AG04449 (cell line): ENCODE measurements at regions not wholly inside any gene's neighbourhood (a gene's known extent, or its start where the extent isn't known, plus 50 kb on each side); places are given as distances from the start of the nearest gene placed in this dataset.

Experiments
- CTCF ChIA-PET: fragments of 350-600 bp; formaldehyde crosslinking; extraction: SDS; loops from one replicate; lab custom pipeline; 2021; ENCODE audit warnings: antibody characterized with exemption; lab: Yijun Ruan, JAX
- POLR2A ChIA-PET: fragments of 400-600, 350-600 bp; formaldehyde crosslinking; extraction: SDS; loops from one replicate; lab custom pipeline; 2020; ENCODE audit warnings: antibody characterized with exemption, inconsistent platforms; lab: Yijun Ruan, JAX
- DNase-seq: peaks from one replicate; pipeline ENCODE4 v3.0.0-alpha.2; 2010; ENCODE audit warnings: low read depth, low spot score
- H3K4me3 ChIP-seq: 2 replicates; pipeline ENCODE4 v1.5.1; 2011; ENCODE audit warnings: low read depth, mild to moderate bottlenecking, control low read depth, low read length
- TF ChIP-seq, protein P1 (sequence below): IDR thresholded peaks from one replicate; pipeline ENCODE4 v1.5.1; 2011; ENCODE audit warnings: mild to moderate bottlenecking, moderate library complexity, low read length, control low read depth, inconsistent platforms; ENCODE audit not compliant: insufficient read depth; ENCODE audit errors: missing control alignments

DNA sequence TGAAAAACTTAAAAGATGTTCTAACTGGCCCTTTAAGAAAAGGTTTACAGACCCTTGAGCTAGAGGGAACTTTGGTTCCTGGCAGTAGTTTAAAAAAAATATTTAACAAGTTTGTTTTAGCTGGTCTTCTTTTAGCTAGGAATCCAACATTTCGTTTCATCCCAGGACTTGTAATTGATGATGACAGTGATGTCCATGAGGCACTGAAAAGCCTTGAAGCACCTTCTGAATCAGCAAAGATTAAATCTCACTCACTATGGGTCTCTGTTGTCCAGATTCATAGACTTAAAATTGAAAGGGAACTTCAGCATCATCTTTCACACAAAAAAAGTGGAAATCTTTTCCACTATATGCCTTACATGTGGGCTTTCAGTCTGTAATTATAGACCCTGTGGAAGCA, 102.9 kb upstream of the ETAA1 start:
- CTCF ChIA-PET, result no interaction called here
- TF ChIP-seq, protein P1, sequence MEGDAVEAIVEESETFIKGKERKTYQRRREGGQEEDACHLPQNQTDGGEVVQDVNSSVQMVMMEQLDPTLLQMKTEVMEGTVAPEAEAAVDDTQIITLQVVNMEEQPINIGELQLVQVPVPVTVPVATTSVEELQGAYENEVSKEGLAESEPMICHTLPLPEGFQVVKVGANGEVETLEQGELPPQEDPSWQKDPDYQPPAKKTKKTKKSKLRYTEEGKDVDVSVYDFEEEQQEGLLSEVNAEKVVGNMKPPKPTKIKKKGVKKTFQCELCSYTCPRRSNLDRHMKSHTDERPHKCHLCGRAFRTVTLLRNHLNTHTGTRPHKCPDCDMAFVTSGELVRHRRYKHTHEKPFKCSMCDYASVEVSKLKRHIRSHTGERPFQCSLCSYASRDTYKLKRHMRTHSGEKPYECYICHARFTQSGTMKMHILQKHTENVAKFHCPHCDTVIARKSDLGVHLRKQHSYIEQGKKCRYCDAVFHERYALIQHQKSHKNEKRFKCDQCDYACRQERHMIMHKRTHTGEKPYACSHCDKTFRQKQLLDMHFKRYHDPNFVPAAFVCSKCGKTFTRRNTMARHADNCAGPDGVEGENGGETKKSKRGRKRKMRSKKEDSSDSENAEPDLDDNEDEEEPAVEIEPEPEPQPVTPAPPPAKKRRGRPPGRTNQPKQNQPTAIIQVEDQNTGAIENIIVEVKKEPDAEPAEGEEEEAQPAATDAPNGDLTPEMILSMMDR, result no peak
- POLR2A ChIA-PET, result no interaction called here
- DNase-seq, result no peak
- no peak overlapping the region for H3K4me3 ChIP-seq

DNA sequence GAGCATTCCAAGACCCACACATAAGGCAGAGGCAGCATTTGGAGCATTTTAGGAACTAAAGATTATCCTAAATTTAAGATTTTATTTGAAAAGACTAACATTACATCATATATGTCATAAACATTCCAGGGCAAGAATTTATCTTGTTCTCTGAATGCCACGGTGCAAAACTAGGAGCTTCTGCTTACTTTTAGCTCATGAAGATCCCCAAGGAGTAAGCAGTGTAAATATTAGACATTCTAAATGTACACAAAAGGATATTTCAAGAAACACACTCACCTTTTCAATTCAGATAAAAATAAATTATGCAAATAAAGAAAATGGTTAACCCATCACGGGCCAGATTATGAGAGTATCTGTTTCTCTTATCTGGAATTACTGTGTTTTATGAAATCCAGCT, 101.7 kb upstream of the ETAA1 start:
- TF ChIP-seq, protein P1, result no peak
- no peak for DNase-seq
- CTCF ChIA-PET, result interaction anchor here (0.8 to 1.1 kb wide), 2 partner anchors 12 to 13 kb away, joined by 3 to 5 read pairs; no protein-coding TSS in a partner anchor

DNA sequence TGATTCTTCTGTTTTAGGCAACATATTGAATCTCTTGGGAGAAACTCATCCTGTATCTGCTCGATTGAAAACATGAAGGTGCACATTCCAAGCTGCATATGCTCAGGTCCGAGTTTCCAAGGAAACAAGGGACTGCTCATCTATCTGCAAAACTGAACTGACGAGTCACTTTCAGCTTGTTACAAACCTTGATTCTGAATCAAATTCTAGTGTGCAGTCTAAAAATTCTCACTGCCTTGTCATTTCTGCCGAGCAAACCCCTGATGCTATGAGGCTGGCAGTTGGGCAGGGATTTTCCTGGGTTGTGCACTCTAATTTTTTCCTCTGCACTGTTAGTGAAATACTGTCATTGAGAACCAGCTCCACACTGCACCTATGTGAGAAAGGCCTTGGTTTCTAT, 101.3 kb upstream of the ETAA1 start:
- TF ChIP-seq, protein P1, result no peak
- no peak overlapping the region for H3K4me3 ChIP-seq
- ChIA-PET CTCF (interaction anchor here (1.1 kb wide), 1 partner anchor 12 kb away, joined by 5 read pairs; no protein-coding TSS in a partner anchor), POLR2A (no interaction called here)
- no peak for DNase-seq

More for the DNA sequence above, 101.7 kb upstream of the ETAA1 start:
- H3K4me3 ChIP-seq, result no peak overlapping the region
- POLR2A ChIA-PET, result no interaction called here

DNA sequence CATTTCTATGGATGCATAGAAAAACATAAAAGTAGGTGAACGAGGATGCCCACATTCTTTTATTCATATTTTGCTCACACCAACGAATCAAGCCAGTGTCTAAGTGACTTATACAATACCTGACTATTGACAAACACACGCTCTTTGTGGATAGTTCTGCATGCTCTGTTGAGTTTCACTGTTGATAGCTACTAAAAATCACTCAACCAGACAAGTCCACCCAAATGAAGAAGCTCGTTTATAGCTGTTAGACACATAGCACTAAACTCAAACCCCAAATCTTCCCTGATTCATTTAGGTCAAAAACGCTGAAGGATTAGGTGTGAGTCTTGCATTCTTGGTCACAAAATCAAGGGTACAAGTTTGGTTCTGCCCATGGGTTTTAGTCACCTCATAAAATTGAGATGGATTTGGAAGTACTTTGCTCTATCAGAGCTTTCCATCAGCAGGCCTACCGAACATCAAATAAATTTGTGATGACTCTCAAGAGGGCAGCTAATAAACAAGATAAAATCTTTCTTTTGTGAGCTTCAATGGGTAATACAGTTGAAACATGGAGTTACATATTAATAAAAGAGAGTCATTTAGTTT, 92.7 kb upstream of the ETAA1 start:
- TF ChIP-seq, protein P1, result no peak
- ChIA-PET POLR2A (no interaction called here), CTCF (no interaction called here)
- no peak overlapping the region for H3K4me3 ChIP-seq
- DNase-seq, result no peak

DNA sequence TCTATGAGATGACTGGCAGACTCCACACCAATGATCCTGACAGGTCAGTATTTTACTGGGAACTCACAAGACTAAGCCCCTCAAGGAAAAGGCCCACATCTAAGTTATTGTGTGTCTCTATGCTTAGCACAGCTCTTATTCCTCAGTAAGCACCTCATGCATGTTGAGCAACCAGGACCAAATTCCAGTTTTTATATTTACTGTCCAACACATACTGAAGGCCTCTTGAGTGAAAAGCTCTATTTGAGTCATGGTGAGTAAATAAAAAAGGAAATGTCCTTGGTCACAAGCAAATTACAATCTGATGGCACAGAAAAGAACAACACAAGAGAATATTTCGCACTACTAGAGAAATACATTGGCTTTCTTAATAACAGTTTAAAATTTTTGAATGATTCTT, 87.9 kb upstream of the ETAA1 start:
- no peak overlapping the region for H3K4me3 ChIP-seq
- CTCF ChIA-PET, result interaction anchor here (1.0 kb wide), 2 partner anchors 16 to 531 kb away, joined by 3 read pairs; no protein-coding TSS in a partner anchor
- POLR2A ChIA-PET, result interaction anchor here (0.6 to 0.9 kb wide), 3 partner anchors 26 to 875 kb away, joined by 3 to 5 read pairs (median 3); partner anchors contain the start of gene MEIS1
- DNase-seq, result no peak
- TF ChIP-seq, protein P1, result no peak

DNA sequence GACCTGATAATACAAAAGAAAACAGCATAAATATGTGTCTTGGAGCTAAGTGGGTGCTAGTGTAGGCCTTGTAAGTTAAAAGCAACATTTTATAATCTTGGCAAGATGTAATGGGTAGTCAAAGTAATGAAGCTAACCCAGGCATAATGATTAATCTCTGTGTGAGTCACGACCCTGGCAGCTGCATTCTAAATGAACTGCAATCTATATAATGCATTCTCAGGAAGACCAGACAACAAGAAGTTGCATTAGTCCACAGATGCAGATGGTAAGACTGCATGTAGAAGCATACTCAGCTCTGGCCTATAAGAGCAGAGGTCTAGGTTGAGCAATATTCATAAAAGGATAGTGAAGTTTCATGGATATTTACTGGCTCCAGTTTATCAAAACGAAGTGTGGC, 85.6 kb upstream of the ETAA1 start:
- CTCF ChIA-PET, result interaction anchor here (1.4 kb wide), 1 partner anchor 164 kb away, joined by 3 read pairs; no protein-coding TSS in a partner anchor
- TF ChIP-seq, protein P1, result no peak
- H3K4me3 ChIP-seq, result no peak overlapping the region
- POLR2A ChIA-PET, result no interaction called here
- DNase-seq, result peak; percentile 54
